ENCODE measurements at regions not wholly inside any gene's neighbourhood (a gene's known extent, or its start where the extent isn't known, plus 50 kb on each side); places are given as distances from the start of the nearest gene placed in this dataset.

DNA sequence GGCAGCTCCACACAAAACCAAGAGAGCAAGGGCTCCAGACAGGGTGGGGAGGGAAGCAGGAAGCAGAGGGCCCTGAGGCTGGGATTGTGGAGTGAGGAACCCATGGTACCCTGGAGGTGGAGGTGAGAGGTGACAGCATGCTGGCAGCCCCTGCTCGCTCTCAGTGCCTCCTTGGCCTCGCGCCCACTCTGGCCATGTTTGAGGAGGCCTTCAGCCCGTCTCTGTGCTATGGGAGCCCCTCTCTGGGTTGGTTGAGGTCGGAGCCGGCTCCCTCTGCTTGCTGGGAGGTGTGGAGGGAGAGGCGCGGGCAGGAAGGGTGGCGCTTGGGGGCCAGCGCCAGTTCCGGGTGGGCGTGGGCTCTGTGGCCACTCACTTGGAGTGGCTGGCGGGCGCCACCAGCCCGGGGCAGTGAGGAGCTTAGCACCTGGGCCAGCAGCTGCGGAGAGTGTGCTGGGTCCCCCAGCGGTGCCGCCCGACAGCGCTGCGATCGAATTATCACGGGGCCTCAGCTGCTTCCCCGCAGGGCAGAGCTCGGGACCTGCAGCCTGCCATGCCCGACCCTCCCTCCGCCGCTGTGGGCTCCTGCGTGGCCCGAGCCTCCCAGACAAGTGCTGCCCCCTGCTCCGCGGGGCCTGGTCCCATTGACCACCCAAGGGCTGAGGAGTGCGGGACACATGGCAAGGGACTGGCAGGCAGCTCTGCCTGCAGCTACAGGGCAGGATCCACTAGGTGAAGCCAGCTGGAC is 196.0 kb downstream of the DACT1 start (continued):
- TF ChIP-seq, protein P1, sequence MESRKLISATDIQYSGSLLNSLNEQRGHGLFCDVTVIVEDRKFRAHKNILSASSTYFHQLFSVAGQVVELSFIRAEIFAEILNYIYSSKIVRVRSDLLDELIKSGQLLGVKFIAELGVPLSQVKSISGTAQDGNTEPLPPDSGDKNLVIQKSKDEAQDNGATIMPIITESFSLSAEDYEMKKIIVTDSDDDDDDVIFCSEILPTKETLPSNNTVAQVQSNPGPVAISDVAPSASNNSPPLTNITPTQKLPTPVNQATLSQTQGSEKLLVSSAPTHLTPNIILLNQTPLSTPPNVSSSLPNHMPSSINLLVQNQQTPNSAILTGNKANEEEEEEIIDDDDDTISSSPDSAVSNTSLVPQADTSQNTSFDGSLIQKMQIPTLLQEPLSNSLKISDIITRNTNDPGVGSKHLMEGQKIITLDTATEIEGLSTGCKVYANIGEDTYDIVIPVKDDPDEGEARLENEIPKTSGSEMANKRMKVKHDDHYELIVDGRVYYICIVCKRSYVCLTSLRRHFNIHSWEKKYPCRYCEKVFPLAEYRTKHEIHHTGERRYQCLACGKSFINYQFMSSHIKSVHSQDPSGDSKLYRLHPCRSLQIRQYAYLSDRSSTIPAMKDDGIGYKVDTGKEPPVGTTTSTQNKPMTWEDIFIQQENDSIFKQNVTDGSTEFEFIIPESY (IDR thresholded peaks at IDR 0.05; ENCODE audit: borderline replicate concordance, low read depth) = no peak
- TF ChIP-seq, protein P2, sequence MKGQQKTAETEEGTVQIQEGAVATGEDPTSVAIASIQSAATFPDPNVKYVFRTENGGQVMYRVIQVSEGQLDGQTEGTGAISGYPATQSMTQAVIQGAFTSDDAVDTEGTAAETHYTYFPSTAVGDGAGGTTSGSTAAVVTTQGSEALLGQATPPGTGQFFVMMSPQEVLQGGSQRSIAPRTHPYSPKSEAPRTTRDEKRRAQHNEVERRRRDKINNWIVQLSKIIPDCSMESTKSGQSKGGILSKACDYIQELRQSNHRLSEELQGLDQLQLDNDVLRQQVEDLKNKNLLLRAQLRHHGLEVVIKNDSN (IDR thresholded peaks at IDR 0.05; ENCODE audit: borderline replicate concordance, low read depth) = no peak

DNA sequence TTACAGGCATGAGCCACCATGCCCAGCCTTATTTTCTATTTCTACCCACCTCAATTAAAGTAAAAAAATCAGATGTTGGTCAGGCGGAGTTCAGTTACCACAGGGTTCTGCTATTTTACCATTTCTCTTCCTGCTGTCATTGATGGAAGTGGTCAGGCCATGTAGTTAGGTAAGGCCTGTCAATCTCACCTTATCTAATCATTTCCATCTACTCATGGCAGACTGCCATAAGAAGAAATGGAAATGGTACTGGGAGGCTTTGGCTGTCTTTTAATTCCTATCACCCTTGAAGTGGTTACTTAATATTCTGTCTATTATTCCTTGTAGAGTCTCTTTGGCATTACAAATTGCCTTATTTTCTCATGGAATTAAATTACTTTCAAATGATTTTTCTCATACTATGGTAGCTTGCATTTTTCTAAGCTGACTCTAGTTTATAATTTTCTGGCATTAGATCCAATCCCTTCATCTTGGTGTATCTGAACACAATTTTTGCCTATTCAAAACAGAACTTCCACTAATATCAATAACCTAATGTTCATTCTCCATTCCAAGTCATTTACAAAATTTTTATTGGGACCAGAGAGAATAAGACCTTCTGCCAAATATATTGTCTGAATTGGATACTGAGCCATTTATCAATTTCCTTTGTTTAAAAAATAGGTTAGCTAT is 198.7 kb downstream of the DACT1 start:
- H3K36me3 ChIP-seq (replicated peaks in 1 of 2; ENCODE audit: control insufficient read depth in 1 of 2, insufficient read depth in 2 of 2, low read length in 1 of 2) = no peaks in the 10 kb centered on the region
- TF ChIP-seq TCF12 (IDR thresholded peaks at IDR 0.05) = no peak
- no peak for TF ChIP-seq RXRA (IDR thresholded peaks at IDR 0.05; ENCODE audit: borderline replicate concordance, low read depth)
- no peak for TF ChIP-seq GATA2 (CRISPR knock-in tag; IDR thresholded peaks at IDR 0.05)
- no peak for TF ChIP-seq MEF2A (IDR thresholded peaks at IDR 0.05; ENCODE audit: borderline replicate concordance, low read depth)
- TF ChIP-seq NRF1 (IDR thresholded peaks at IDR 0.05; ENCODE audit: low read depth, low read length) = no peak
- TF ChIP-seq MXI1 (IDR thresholded peaks at IDR 0.05; ENCODE audit: low read depth, low read length) = no peak
- no peak for TF ChIP-seq YY1 (IDR thresholded peaks at IDR 0.05; ENCODE audit: low read depth)
- no peak for TF ChIP-seq EZH2phosphoT487 (IDR thresholded peaks at IDR 0.05; ENCODE audit: borderline replicate concordance, low read depth)
- TF ChIP-seq FOSL2 (IDR thresholded peaks at IDR 0.05; ENCODE audit: borderline replicate concordance, low read depth) = no peak
- TF ChIP-seq, protein P3, sequence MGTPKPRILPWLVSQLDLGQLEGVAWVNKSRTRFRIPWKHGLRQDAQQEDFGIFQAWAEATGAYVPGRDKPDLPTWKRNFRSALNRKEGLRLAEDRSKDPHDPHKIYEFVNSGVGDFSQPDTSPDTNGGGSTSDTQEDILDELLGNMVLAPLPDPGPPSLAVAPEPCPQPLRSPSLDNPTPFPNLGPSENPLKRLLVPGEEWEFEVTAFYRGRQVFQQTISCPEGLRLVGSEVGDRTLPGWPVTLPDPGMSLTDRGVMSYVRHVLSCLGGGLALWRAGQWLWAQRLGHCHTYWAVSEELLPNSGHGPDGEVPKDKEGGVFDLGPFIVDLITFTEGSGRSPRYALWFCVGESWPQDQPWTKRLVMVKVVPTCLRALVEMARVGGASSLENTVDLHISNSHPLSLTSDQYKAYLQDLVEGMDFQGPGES (IDR thresholded peaks at IDR 0.05; ENCODE audit: low read depth, low read length) = no peak
- TF ChIP-seq EP300 (IDR thresholded peaks at IDR 0.05; ENCODE audit: borderline replicate concordance in 1 of 2, low read depth in 1 of 2, low read length in 1 of 2) = no peak
- TF ChIP-seq, protein P2 (IDR thresholded peaks at IDR 0.05; ENCODE audit: borderline replicate concordance, low read depth) = no peak
- no peak for TF ChIP-seq GABPA (IDR thresholded peaks at IDR 0.05; ENCODE audit: low read depth)
- no peak for TF ChIP-seq POLR2AphosphoS5 (IDR thresholded peaks at IDR 0.05; ENCODE audit: low read depth, low read length)
- TF ChIP-seq, protein P4, sequence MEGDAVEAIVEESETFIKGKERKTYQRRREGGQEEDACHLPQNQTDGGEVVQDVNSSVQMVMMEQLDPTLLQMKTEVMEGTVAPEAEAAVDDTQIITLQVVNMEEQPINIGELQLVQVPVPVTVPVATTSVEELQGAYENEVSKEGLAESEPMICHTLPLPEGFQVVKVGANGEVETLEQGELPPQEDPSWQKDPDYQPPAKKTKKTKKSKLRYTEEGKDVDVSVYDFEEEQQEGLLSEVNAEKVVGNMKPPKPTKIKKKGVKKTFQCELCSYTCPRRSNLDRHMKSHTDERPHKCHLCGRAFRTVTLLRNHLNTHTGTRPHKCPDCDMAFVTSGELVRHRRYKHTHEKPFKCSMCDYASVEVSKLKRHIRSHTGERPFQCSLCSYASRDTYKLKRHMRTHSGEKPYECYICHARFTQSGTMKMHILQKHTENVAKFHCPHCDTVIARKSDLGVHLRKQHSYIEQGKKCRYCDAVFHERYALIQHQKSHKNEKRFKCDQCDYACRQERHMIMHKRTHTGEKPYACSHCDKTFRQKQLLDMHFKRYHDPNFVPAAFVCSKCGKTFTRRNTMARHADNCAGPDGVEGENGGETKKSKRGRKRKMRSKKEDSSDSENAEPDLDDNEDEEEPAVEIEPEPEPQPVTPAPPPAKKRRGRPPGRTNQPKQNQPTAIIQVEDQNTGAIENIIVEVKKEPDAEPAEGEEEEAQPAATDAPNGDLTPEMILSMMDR (IDR thresholded peaks at IDR 0.05) = no peak
- TF ChIP-seq NFIC (IDR thresholded peaks at IDR 0.05; ENCODE audit: borderline replicate concordance) = no peak
- TF ChIP-seq, protein P1 (IDR thresholded peaks at IDR 0.05; ENCODE audit: borderline replicate concordance, low read depth) = no peak
- TF ChIP-seq FOXM1 (IDR thresholded peaks at IDR 0.05; ENCODE audit: low read depth) = no peak
- TF ChIP-seq SIN3A (IDR thresholded peaks at IDR 0.05; ENCODE audit: borderline replicate concordance, low read depth, low read length) = no peak
- no peaks in the 10 kb centered on the region for H4K20me1 ChIP-seq (ENCODE audit: insufficient read depth)
- CTCF ChIA-PET = interaction anchor here (1.2 to 2.0 kb wide), 3 partner anchors 10 to 183 kb away, joined by 3 to 8 read pairs (median 5); no protein-coding TSS in a partner anchor
- no peak overlapping the region for H3K9ac ChIP-seq
- no peak overlapping the region for H3K4me3 ChIP-seq (ENCODE audit: low read depth in 2 of 2, low read length in 1 of 2)
- H3F3A ChIP-seq (replicated peaks; ENCODE audit: insufficient read depth) = no peaks in the 10 kb centered on the region
- peaks cover 0 to 4% of the 10 kb centered on the region in 2 experiments; a peak in 1 of 4 replicates for H3K4me1 ChIP-seq (ENCODE audit: control insufficient read depth in 1 of 2, insufficient read depth in 2 of 2, low read depth in 1 of 2, low read length in 1 of 2)
- H2AFZ ChIP-seq (ENCODE audit: low read depth) = no peak overlapping the region
- no peaks in the 10 kb centered on the region for H3K9me3 ChIP-seq
- no peak overlapping the region; a peak in 1 of 4 replicates for H3K27ac ChIP-seq (ENCODE audit: low read depth in 2 of 2, low read length in 1 of 2)
- DNase-seq = no peak
- no peaks in the 10 kb centered on the region for H3K27me3 ChIP-seq (ENCODE audit: insufficient read depth)
- 92% methylated on average over 1 of the region's 1 CpG for WGBS (ENCODE audit: low lambda C conversion rate)
- POLR2A ChIA-PET = no interaction called here
- H3K4me2 ChIP-seq = no peak overlapping the region
- H3K9me2 ChIP-seq = no peaks in the 10 kb centered on the region
- no peaks in the 10 kb centered on the region for H3K79me2 ChIP-seq (ENCODE audit: insufficient read depth)
